SK-N-SH (cell line): ENCODE measurements at regions not wholly inside any gene's neighbourhood (a gene's known extent, or its start where the extent isn't known, plus 50 kb on each side); places are given as distances from the start of the nearest gene placed in this dataset.

Source experiments
- CTCF ChIA-PET: fragments of 300-600, 350-600 bp; formaldehyde crosslinking; extraction: SDS; loops from one replicate; lab custom pipeline; 2021; lab: Yijun Ruan, JAX
- POLR2A ChIA-PET: fragments of 350-600 bp; sonication (Branson Sonifier 250); formaldehyde crosslinking; extraction: SDS; loops from one replicate; lab custom pipeline; 2020; ENCODE audit warnings: antibody characterized with exemption, inconsistent platforms; lab: Yijun Ruan, JAX
- DNase-seq: peaks from one replicate; pipeline ENCODE4 v3.0.0; 2012
- H2AFZ ChIP-seq: fragments of 200-600 bp; sonication (generic); 2 replicates; pipeline ENCODE4 v1.8.1; 2016; ENCODE audit warnings: antibody characterized with exemption, mild to moderate bottlenecking, low read depth
- H3F3A ChIP-seq: fragments of 200-600 bp; sonication (generic); replicated peaks from 2 replicates; pipeline ENCODE3; 2016; ENCODE audit warnings: antibody characterized with exemption, mild to moderate bottlenecking; ENCODE audit not compliant: insufficient read depth
- H3K27ac ChIP-seq, 2 experiments: fragments of 200-500 bp in 1 of 2; fragments of 200-600 bp in 1 of 2; sonication (Bioruptor generic) in 1 of 2; sonication (generic), shearing (Covaris generic) in 1 of 2; 2 replicates each; pipeline versions ENCODE4 v1.5.1 to v1.6.1; 2014 to 2016; ENCODE audit warnings: low read depth in 2 of 2, inconsistent platforms in 1 of 2, low read length in 1 of 2, mild to moderate bottlenecking in 1 of 2, mixed read lengths in 1 of 2
- H3K27me3 ChIP-seq: fragments of 200-600 bp; sonication (generic), shearing (Covaris generic); 2 replicates; pipeline ENCODE4 v1.6.1; 2016; ENCODE audit warnings: mixed run types; ENCODE audit not compliant: insufficient read depth
- H3K36me3 ChIP-seq, 2 experiments: fragments of 200-500 bp in 1 of 2; fragments of 200-600 bp in 1 of 2; sonication (Bioruptor generic) in 1 of 2; sonication (generic) in 1 of 2; replicated peaks in 1 of 2; 2 replicates each; pipeline versions ENCODE3 to v1.5.1; 2014 to 2016; ENCODE audit warnings: low read length in 1 of 2, mild to moderate bottlenecking in 1 of 2; ENCODE audit not compliant: insufficient read depth in 2 of 2, control insufficient read depth in 1 of 2
- H3K4me1 ChIP-seq, 2 experiments: fragments of 200-500 bp in 1 of 2; fragments of 200-600 bp in 1 of 2; sonication (Bioruptor generic) in 1 of 2; sonication (generic), shearing (Covaris generic) in 1 of 2; 2 replicates each; pipeline versions ENCODE4 v1.5.1 to v1.6.1; 2014 to 2016; ENCODE audit warnings: low read depth in 1 of 2, low read length in 1 of 2, mixed run types in 1 of 2; ENCODE audit not compliant: insufficient read depth in 2 of 2, control insufficient read depth in 1 of 2
- H3K4me2 ChIP-seq: fragments of 200-600 bp; sonication (generic), shearing (Covaris generic); 2 replicates; pipeline ENCODE4 v1.6.1; 2017; ENCODE audit warnings: mixed run types
- H3K4me3 ChIP-seq, 2 experiments: fragments of 200-500 bp in 1 of 2; fragments of 200-600 bp in 1 of 2; sonication (Bioruptor generic) in 1 of 2; sonication (generic), shearing (Covaris generic) in 1 of 2; 2 replicates each; pipeline versions ENCODE4 v1.5.1 to v1.8.1; 2014 to 2016; ENCODE audit warnings: low read depth in 2 of 2, inconsistent platforms in 1 of 2, low read length in 1 of 2, mild to moderate bottlenecking in 1 of 2, mixed read lengths in 1 of 2, moderate library complexity in 1 of 2
- H3K79me2 ChIP-seq: fragments of 200-600 bp; sonication (generic); 2 replicates; pipeline ENCODE4 v1.8.1; 2017; ENCODE audit warnings: mild to moderate bottlenecking; ENCODE audit not compliant: insufficient read depth
- H3K9ac ChIP-seq: fragments of 200-600 bp; sonication (generic); 2 replicates; pipeline ENCODE4 v1.6.1; 2017; ENCODE audit warnings: mixed run types
- H3K9me2 ChIP-seq: fragments of 200-600 bp; sonication (generic); 2 replicates; pipeline ENCODE4 v1.6.1; 2017; ENCODE audit warnings: mixed run types
- H3K9me3 ChIP-seq: fragments of 200-600 bp; sonication (generic); 2 replicates; pipeline ENCODE4 v1.6.1; 2017; ENCODE audit warnings: mixed run types, mild to moderate bottlenecking, moderate library complexity
- H4K20me1 ChIP-seq: fragments of 200-600 bp; sonication (generic); 2 replicates; pipeline ENCODE4 v1.6.1; 2017; ENCODE audit warnings: mild to moderate bottlenecking, mixed run types; ENCODE audit not compliant: insufficient read depth
- CHD2 ChIP-seq: fragments of 150-350 bp; IDR thresholded peaks from 2 replicates; pipeline ENCODE4 v1.6.1; 2018; ENCODE audit warnings: low read length; ENCODE audit not compliant: partially characterized antibody
- EP300 ChIP-seq, 2 experiments: IDR thresholded peaks; 2 replicates each; pipeline versions ENCODE4 v1.4.0 to v1.6.1; 2012; ENCODE audit warnings: borderline replicate concordance in 1 of 2, low read depth in 1 of 2, low read length in 1 of 2
- FOSL2 ChIP-seq: IDR thresholded peaks from 2 replicates; pipeline ENCODE4 v1.4.0; 2012; ENCODE audit warnings: low read depth, mild to moderate bottlenecking, moderate library complexity, borderline replicate concordance
- FOXJ3 ChIP-seq: sonication (generic); formaldehyde crosslinking; IDR thresholded peaks from 2 replicates; pipeline ENCODE4 v1.5.1; 2020; ENCODE audit warnings: mild to moderate bottlenecking, missing genetic modification reagents
- GATA2 ChIP-seq: sonication (generic); formaldehyde crosslinking; IDR thresholded peaks from 2 replicates; pipeline ENCODE4 v1.5.0; 2020; ENCODE audit warnings: mild to moderate bottlenecking, missing genetic modification reagents
- MEF2A ChIP-seq: IDR thresholded peaks from 2 replicates; pipeline ENCODE4 v1.4.0; 2012; ENCODE audit warnings: low read depth, borderline replicate concordance
- MXI1 ChIP-seq: IDR thresholded peaks from 2 replicates; pipeline ENCODE4 v1.6.1; 2012; ENCODE audit warnings: mild to moderate bottlenecking, low read depth, low read length, improper control_type of control experiment
- NFIC ChIP-seq: IDR thresholded peaks from 2 replicates; pipeline ENCODE4 v1.4.0; 2012; ENCODE audit warnings: borderline replicate concordance
- NRF1 ChIP-seq: IDR thresholded peaks from 2 replicates; pipeline ENCODE4 v1.6.1; 2012; ENCODE audit warnings: low read depth, mild to moderate bottlenecking, low read length
- POLR2AphosphoS5 ChIP-seq: IDR thresholded peaks from 2 replicates; pipeline ENCODE4 v1.6.1; 2012; ENCODE audit warnings: low read depth, low read length
- RAD21 ChIP-seq: IDR thresholded peaks from 2 replicates; pipeline ENCODE4 v1.6.1; 2012; ENCODE audit warnings: mild to moderate bottlenecking, low read length
- RCOR1 ChIP-seq: fragments of 150-350 bp; IDR thresholded peaks from 2 replicates; pipeline ENCODE4 v1.6.1; 2017; ENCODE audit warnings: antibody characterized with exemption, low read length
- TCF12 ChIP-seq: IDR thresholded peaks from 2 replicates; pipeline ENCODE4 v1.4.0; 2012
- TEAD4 ChIP-seq: IDR thresholded peaks from 2 replicates; pipeline ENCODE4 v1.4.0; 2012; ENCODE audit warnings: mild to moderate bottlenecking, borderline replicate concordance; ENCODE audit not compliant: insufficient read depth
- WGBS: methylation state at CpG from one replicate; pipeline ENCODE4 v1.1.6; 2017; ENCODE audit warnings: low lambda C conversion rate; 5-methylcytosine and 5-hydroxymethylcytosine counted together
- TF ChIP-seq, protein P1 (sequence below): IDR thresholded peaks from 2 replicates; pipeline ENCODE4; 2012
- TF ChIP-seq, protein P2 (sequence below): IDR thresholded peaks from 2 replicates; pipeline ENCODE4 v1.4.0; 2012; ENCODE audit warnings: low read depth, borderline replicate concordance
- TF ChIP-seq, protein P3 (sequence below): IDR thresholded peaks from 2 replicates; pipeline ENCODE4 v1.4.0; 2012; ENCODE audit warnings: low read depth
- TF ChIP-seq, protein P4 (sequence below): fragments of 200-600 bp; sonication (generic); IDR thresholded peaks from 2 replicates; pipeline ENCODE4 v1.6.1; 2017; ENCODE audit warnings: antibody characterized with exemption, mild to moderate bottlenecking, moderate library complexity
- TF ChIP-seq, protein P5 (sequence below): fragments of 150-350 bp; IDR thresholded peaks from 2 replicates; pipeline ENCODE4 v1.6.1; 2016; ENCODE audit warnings: mild to moderate bottlenecking, low read depth, low read length
- TF ChIP-seq, protein P6 (sequence below): fragments of 150-350 bp; IDR thresholded peaks from 2 replicates; pipeline ENCODE4 v1.6.1; 2017; ENCODE audit warnings: antibody characterized with exemption, low read length, low read depth, borderline replicate concordance

DNA sequence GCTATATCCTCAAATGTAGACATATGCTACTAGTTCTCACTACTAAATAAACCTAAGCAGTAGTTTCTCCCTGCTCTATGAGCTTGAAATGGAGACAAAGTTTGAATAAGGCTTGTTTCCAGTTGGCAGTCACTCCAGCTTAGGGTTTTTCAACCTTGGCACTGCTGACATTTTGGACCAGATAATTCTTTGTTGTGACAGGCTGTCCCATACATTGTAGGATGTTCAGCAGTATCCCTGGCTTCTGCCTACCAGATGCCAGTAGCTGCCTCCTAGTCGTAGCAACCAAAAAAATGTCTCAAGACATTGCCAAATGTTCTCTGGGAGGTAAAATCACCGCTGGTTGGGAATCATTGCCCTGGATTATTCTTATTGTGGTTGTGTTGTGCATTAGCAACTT is 182.7 kb upstream of the PARD3B start:
- ChIA-PET CTCF (interaction anchor here (1.0 kb wide), 1 partner anchor 15 kb away, joined by 3 read pairs; no protein-coding TSS in a partner anchor), POLR2A (no interaction called here)
- H2AFZ ChIP-seq, result no peak overlapping the region

More for the DNA sequence above, 182.7 kb upstream of the PARD3B start:
- no peaks in the 10 kb centered on the region; a peak in 1 of 4 replicates for H3K4me1 ChIP-seq
- TF ChIP-seq TEAD4, result no peak
- no peak for TF ChIP-seq NRF1
- no peak for TF ChIP-seq TCF12
- TF ChIP-seq, protein P1, sequence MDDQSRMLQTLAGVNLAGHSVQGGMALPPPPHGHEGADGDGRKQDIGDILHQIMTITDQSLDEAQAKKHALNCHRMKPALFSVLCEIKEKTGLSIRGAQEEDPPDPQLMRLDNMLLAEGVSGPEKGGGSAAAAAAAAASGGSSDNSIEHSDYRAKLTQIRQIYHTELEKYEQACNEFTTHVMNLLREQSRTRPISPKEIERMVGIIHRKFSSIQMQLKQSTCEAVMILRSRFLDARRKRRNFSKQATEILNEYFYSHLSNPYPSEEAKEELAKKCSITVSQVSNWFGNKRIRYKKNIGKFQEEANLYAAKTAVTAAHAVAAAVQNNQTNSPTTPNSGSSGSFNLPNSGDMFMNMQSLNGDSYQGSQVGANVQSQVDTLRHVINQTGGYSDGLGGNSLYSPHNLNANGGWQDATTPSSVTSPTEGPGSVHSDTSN, result no peak
- TF ChIP-seq, protein P2, sequence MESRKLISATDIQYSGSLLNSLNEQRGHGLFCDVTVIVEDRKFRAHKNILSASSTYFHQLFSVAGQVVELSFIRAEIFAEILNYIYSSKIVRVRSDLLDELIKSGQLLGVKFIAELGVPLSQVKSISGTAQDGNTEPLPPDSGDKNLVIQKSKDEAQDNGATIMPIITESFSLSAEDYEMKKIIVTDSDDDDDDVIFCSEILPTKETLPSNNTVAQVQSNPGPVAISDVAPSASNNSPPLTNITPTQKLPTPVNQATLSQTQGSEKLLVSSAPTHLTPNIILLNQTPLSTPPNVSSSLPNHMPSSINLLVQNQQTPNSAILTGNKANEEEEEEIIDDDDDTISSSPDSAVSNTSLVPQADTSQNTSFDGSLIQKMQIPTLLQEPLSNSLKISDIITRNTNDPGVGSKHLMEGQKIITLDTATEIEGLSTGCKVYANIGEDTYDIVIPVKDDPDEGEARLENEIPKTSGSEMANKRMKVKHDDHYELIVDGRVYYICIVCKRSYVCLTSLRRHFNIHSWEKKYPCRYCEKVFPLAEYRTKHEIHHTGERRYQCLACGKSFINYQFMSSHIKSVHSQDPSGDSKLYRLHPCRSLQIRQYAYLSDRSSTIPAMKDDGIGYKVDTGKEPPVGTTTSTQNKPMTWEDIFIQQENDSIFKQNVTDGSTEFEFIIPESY, result no peak
- TF ChIP-seq MEF2A, result no peak
- no peak for TF ChIP-seq EP300 (IDR thresholded peaks at IDR 0.05; ENCODE audit: borderline replicate concordance in 1 of 2, low read depth in 1 of 2, low read length in 1 of 2)
- TF ChIP-seq, protein P3, sequence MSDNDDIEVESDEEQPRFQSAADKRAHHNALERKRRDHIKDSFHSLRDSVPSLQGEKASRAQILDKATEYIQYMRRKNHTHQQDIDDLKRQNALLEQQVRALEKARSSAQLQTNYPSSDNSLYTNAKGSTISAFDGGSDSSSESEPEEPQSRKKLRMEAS, result no peak
- TF ChIP-seq, protein P4, sequence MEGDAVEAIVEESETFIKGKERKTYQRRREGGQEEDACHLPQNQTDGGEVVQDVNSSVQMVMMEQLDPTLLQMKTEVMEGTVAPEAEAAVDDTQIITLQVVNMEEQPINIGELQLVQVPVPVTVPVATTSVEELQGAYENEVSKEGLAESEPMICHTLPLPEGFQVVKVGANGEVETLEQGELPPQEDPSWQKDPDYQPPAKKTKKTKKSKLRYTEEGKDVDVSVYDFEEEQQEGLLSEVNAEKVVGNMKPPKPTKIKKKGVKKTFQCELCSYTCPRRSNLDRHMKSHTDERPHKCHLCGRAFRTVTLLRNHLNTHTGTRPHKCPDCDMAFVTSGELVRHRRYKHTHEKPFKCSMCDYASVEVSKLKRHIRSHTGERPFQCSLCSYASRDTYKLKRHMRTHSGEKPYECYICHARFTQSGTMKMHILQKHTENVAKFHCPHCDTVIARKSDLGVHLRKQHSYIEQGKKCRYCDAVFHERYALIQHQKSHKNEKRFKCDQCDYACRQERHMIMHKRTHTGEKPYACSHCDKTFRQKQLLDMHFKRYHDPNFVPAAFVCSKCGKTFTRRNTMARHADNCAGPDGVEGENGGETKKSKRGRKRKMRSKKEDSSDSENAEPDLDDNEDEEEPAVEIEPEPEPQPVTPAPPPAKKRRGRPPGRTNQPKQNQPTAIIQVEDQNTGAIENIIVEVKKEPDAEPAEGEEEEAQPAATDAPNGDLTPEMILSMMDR, result no peak
- no peak for TF ChIP-seq FOSL2
- TF ChIP-seq, protein P5, sequence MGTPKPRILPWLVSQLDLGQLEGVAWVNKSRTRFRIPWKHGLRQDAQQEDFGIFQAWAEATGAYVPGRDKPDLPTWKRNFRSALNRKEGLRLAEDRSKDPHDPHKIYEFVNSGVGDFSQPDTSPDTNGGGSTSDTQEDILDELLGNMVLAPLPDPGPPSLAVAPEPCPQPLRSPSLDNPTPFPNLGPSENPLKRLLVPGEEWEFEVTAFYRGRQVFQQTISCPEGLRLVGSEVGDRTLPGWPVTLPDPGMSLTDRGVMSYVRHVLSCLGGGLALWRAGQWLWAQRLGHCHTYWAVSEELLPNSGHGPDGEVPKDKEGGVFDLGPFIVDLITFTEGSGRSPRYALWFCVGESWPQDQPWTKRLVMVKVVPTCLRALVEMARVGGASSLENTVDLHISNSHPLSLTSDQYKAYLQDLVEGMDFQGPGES, result no peak
- TF ChIP-seq FOXJ3 (CRISPR knock-in tag), result no peak
- TF ChIP-seq, protein P6, sequence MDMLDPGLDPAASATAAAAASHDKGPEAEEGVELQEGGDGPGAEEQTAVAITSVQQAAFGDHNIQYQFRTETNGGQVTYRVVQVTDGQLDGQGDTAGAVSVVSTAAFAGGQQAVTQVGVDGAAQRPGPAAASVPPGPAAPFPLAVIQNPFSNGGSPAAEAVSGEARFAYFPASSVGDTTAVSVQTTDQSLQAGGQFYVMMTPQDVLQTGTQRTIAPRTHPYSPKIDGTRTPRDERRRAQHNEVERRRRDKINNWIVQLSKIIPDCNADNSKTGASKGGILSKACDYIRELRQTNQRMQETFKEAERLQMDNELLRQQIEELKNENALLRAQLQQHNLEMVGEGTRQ, result no peak
- TF ChIP-seq RCOR1, result no peak
- TF ChIP-seq CHD2, result no peak
- no peak for TF ChIP-seq RAD21
- TF ChIP-seq NFIC, result no peak
- TF ChIP-seq MXI1, result no peak
- TF ChIP-seq POLR2AphosphoS5, result no peak
- no peak for TF ChIP-seq GATA2
- no peak overlapping the region for H3K4me2 ChIP-seq
- no peaks in the 10 kb centered on the region for H4K20me1 ChIP-seq
- DNase-seq, result no peak
- H3K9me3 ChIP-seq, result no peaks in the 10 kb centered on the region
- H3K27me3 ChIP-seq, result no peaks in the 10 kb centered on the region
- H3K79me2 ChIP-seq, result no peaks in the 10 kb centered on the region
- no peak overlapping the region for H3K4me3 ChIP-seq
- H3K27ac ChIP-seq, result no peak overlapping the region
- no peak overlapping the region for H3K9ac ChIP-seq
- whole genome bisulfite sequencing, result 27% methylated on average over 2 of the region's 2 CpGs
- no peaks in the 10 kb centered on the region for H3F3A ChIP-seq
- H3K9me2 ChIP-seq, result no peaks in the 10 kb centered on the region
- H3K36me3 ChIP-seq, result no peaks in the 10 kb centered on the region
